GM04503 (cell line): ENCODE measurements at regions not wholly inside any gene's neighbourhood (a gene's known extent, or its start where the extent isn't known, plus 50 kb on each side); places are given as distances from the start of the nearest gene placed in this dataset.
"Not testable (repeated sequence)": the region's sequence is repeated elsewhere in the genome, so short reads cannot be mapped to it uniquely, and the experiment has no call there.

Source experiments
- DNase-seq: peaks from one replicate; pipeline ENCODE4 v3.0.0-alpha.2; 2012; ENCODE audit warnings: low read depth

GRCh38 chr6:92271091-92271490 lies 1148.3 kb downstream of the EPHA7 start:
- no peak for DNase-seq

GRCh38 chr6:92270365-92270764 lies 1149.0 kb downstream of the EPHA7 start:
- no peak for DNase-seq

DNA sequence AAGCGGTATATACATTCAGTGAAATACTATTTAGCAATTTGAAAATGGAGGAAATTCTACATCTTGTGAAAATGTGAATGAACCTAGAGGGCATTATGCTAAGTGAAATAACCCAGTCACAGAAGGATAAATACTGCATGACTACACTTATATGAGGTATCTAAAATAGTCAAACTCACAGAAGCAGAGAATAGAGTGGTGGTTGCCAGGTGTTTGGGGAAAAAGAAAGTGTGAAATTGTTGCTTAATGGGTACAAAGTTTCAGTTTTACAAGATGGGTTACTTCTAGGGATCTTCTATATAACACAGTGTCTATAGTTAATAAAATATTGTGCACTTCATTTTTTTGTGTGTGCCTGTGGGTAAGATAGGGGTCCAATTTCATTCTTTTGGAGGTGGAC lies 1152.0 kb downstream of the EPHA7 start:
- DNase-seq, result no peak

GRCh38 chr6:92263864-92264263 lies 1155.5 kb downstream of the EPHA7 start:
- no peak for DNase-seq

DNA sequence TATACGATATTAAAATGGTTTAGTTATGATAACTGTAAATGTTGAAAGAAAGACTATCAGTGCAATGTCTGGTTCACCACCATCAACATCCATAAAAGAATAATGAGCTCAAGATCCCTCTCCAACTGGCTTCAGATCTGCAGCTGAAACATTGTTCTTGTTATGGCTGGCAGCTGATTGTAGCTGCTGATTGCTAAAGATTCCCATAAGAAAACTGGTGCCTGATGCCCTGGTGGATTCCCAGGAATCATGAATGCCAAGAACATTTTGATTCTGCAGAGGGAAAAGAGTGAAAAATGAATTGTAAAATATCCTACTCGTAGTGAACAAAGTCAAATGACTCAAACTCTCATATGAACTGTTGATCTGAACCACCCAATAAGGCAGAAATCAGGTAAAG lies 1160.2 kb downstream of the EPHA7 start:
- DNase-seq, result no peak

DNA sequence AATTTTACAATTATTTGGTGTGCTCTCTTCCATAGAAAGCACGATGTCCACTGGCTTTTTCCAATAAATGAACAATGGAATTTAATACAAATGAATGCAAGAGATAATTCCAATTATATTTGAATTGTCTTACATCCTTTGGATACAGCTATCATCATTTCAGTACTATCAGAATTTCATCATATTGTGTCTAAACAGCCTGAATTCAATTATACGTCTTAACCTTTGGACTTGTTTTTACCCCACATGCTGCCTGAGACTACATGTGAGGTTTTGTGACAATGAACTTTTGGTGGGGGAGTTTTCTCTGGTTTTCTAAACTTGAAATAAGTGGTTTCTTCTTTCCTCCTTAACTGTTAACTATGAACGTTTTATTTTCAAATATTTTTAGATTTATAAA lies 1176.0 kb downstream of the EPHA7 start:
- no peak for DNase-seq

DNA sequence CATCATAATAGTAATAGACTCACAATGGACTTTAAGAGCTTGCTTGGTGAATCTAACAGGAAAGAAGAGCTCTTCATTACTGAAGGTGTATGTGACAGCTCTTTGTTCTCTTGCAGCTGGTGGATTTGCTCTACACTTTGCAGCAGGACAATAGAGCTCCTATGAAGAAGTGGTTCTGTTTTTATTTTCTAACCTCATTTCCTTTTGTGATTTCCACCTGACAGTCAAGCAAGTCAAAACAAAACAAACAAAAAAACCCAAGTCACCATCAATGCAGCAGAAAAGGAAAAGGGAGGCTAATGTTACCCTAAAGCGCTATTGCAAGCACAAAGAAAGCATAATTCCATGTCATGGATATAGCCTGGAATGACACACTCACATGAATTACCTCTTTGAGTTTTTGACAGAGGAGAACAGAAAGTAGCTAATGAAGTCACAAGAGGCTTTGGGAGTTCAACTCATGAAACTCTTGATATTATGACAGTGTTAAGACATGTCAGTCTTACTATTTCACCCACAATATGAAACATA lies 1188.1 kb downstream of the EPHA7 start:
- no peak for DNase-seq

DNA sequence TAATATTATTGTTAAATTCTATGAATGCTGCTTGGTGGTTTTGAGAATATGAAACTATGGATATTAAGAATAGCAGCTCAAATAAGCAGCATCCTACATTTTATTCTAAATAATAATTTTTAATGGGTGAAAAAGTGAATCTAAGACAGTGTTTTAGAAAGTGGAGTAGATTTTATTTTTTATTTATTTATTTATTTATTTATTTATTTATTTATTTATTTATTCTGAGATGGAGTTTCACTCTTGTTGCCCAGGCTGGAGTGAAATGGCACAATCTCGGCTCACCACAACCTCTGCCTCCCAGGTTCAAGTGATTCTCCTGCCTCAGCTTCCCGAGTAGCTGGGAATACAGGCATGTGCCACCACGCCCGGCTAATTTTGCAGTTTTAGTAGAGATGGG lies 1199.4 kb downstream of the EPHA7 start:
- DNase-seq, result not testable (repeated sequence)

- no peak for DNase-seq
These were observed 1202.6 kb downstream of the EPHA7 start for GRCh38 chr6:92216717-92217116.

- DNase-seq, result no peak
These were observed 1217.7 kb downstream of the EPHA7 start for GRCh38 chr6:92201618-92202017.

GRCh38 chr6:92196325-92196724 lies 1223.0 kb downstream of the EPHA7 start:
- no peak for DNase-seq

DNA sequence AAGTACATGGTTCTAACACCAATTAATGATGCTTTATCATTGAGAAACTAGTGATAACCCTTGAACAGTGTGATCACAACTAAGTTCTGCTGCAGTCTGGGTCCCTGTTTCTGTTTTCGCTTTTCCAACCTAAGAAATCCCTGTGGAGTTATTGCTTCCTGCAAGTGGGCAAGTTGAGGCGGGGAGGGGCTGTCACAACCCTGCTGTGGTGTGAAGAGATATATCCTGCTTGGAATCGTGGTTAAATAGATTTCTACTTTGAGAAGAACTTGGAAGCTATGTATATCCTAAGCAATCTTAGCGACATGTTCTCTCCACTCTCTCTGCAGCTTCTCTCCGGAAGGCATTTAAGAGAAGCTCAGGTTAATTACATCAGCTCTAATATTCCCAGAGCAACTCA lies 1223.6 kb downstream of the EPHA7 start:
- DNase-seq, result no peak

GRCh38 chr6:92188016-92188415 lies 1231.3 kb downstream of the EPHA7 start:
- no peak for DNase-seq

DNA sequence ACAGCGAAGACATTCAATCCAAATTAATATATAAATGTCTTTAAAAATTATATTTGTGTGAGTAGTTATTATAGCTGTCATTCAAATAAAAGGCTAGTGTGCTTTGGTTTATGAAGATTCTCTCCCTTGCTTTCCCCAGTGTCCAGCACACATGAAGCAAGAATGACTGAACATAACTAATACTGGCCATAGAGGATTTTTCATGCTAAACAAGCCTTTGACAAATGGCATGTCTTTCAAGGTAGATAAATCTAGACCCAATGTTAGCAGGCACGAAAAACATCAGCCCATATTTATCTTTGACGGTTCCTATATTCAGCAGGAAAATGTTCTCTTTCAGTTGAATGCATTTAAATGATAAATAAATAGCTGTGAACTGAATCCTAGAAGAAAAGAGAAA lies 1234.4 kb downstream of the EPHA7 start:
- no peak for DNase-seq

DNA sequence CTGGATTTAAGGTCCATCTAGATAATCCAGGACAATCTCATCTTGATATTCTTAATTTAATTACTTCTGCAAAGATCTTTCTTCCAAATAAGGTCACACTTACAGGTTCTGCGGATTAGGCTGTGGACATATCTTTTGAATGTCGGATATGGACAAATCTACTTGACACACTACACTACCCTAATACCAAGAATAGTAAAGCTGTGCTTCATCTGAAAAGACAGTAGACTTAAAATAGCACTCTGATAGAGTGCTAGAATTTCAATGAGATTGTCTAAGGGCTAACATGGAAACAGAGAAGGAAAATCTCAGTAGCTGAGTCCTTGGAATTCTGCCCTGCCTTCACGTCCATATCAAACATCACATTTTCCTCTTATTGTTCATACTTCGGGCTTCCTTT lies 1238.0 kb downstream of the EPHA7 start:
- DNase-seq, result no peak

GRCh38 chr6:92180090-92180489 lies 1239.3 kb downstream of the EPHA7 start:
- DNase-seq, result no peak

DNA sequence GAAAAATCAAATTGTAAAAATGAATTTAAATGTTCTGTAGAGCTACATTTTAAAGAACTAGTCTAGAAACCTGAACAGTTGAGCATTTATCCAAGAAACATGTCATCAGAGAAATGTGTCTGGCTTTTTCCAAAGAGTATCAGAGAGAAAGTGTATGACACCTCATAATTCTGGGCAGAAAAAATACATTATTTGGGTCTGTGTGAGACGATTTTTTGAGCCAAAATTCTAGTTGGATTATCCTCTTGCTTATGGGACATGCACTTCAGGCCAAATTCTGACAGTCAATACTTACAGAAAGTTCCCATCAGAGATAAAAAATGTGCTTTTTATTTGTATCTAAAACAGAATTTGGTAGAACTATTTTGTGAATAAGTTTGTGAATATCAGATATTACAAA lies 1242.7 kb downstream of the EPHA7 start:
- DNase-seq, result no peak

GRCh38 chr6:92174398-92175073 lies 1244.8 kb downstream of the EPHA7 start:
- DNase-seq, result no peak

GRCh38 chr6:92169506-92169905 lies 1249.9 kb downstream of the EPHA7 start:
- no peak for DNase-seq

- DNase-seq, result no peak
These were observed 1252.7 kb downstream of the EPHA7 start for GRCh38 chr6:92166666-92167065.

GRCh38 chr6:92161953-92162352 lies 1257.4 kb downstream of the EPHA7 start:
- DNase-seq, result no peak

GRCh38 chr6:92160226-92160625 lies 1259.1 kb downstream of the EPHA7 start:
- no peak for DNase-seq

- DNase-seq, result no peak
These were observed 1260.3 kb downstream of the EPHA7 start for GRCh38 chr6:92159046-92159445.

DNA sequence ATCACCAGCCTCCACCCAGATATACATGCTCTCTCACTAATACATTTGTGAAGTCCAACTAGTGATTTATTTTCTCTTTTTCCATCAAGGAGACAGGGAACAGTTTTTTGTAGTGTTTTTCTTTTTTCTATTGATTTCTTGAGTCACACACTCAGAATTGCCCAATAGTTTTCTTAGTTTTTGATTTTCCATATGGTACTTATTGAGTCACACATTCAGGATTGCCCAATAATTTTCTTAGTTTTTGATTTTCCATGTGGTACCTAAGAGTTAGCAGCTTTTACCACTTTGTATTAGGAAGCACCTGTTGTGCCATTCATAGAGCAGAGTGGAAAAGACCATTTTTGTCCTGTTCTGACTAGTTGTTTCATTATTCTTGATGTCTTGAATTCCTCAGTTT lies 1268.8 kb downstream of the EPHA7 start:
- no peak for DNase-seq
